Activated effector memory CD4-positive, alpha-beta T cell treated with anti-CD3 and anti-CD28 coated beads, Interleukin-2, amount 50 U/mL, for 16 hours (primary cell): ENCODE measurements at regions not wholly inside any gene's neighbourhood (a gene's known extent, or its start where the extent isn't known, plus 50 kb on each side); places are given as distances from the start of the nearest gene placed in this dataset.
"Not testable (repeated sequence)": the region's sequence is repeated elsewhere in the genome, so short reads cannot be mapped to it uniquely, and the experiment has no call there.

Experiments used
- DNase-seq: peaks from one replicate; pipeline ENCODE4 v3.0.0-alpha.2; 2020

GRCh38 chr7:132029369-132030085 is 473.1 kb upstream of the PODXL start:
- no peak for DNase-seq

DNA sequence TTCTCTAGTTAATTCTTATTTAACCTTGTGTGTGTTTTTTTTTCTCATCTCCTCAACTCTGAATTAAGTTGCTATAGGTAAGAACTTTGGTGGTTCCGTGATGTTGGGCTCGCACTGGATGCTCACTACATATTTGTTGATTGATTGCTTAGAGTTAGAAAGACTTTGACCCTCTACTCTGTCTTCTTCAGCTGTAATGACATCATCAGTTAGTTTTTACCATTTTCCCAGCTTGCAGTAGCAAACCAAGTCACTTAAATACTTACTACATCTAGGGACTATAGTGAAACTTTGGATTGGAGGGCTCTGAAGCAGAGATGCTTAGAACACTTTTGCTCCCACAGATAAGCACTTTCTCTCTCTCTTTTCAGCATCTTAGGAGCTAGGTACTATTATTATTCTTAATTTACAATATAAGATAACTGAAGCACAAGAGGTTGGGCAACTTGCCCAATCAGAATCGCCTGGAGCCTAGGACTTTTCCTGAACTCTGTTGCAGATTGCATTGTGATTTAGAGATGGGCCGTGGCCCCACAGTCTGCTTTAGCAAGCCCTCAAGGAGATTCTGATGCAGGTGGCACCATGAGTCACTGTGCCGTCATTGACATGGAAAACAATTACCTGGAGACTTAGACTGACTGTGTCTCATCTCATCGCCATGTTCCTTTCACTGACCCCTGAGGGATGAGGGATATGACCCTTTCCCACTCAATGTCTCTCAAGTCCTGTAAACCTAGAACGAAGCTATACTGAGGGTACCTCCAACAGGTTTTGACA is 471.9 kb upstream of the PODXL start:
- no peak for DNase-seq

- DNase-seq, result no peak
These were observed 467.9 kb upstream of the PODXL start for GRCh38 chr7:132024290-132024689.

DNA sequence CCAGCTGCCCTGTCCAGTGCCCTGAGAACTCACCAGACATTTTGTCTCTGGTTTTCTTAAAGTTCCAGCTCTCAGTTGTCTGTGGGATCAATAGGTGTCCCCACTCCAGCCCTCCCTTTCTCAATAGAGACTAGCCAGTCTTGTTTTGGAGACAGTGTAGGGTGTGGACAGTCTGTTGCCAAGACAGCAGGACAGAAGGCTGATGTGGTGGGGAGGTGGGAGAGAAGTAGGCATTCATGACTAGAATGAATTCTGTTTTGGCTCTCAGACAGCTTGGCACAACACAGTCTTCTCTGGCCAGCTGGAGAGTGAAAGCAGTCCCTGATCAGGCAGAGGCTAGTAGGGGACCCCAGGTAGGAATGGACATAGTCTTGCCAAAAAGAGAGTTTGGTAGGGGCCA is 467.0 kb upstream of the PODXL start:
- no peak for DNase-seq

DNA sequence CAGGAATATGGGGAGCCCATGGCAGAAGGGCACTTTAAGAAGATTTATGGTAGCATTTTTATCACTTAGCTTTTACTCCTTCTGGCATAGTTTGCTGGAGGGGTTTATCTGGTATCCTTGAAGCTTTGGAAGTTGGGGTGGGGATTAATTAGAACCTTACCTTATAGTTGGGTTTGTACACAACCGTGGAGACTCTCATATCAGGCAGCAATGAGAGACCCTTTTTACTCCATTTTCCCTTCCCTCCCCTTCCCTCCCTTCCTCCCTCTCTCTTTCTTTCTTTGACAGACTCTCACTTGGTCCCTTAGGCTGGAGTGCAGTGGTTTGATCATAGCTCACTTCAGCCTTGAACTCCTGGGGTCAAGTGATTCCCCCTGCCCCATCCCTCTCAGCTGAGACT is 465.8 kb upstream of the PODXL start:
- DNase-seq, result no peak

GRCh38 chr7:132019703-132020102 is 463.3 kb upstream of the PODXL start:
- no peak for DNase-seq

GRCh38 chr7:132009778-132010177 is 453.4 kb upstream of the PODXL start:
- DNase-seq, result no peak

DNA sequence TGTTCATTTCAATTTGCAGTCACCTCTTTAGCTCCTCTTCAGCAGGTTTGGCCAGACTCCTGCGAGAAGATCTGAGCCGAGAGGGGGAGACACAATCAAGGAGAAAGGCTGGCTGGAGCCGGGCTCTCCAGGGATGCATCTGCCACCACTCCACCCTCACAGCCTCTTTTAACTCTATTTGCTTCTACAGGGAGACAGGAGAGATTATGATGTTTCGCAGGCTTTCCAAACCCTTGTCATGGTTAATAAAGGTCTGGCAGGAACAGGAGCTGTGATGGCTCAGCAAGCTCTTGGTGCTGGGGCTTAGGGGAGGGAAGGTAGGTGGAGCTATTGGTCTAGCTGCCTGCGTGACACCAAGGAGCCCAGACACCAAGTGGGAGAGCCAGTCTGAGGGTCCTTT is 448.1 kb upstream of the PODXL start:
- no peak for DNase-seq

DNA sequence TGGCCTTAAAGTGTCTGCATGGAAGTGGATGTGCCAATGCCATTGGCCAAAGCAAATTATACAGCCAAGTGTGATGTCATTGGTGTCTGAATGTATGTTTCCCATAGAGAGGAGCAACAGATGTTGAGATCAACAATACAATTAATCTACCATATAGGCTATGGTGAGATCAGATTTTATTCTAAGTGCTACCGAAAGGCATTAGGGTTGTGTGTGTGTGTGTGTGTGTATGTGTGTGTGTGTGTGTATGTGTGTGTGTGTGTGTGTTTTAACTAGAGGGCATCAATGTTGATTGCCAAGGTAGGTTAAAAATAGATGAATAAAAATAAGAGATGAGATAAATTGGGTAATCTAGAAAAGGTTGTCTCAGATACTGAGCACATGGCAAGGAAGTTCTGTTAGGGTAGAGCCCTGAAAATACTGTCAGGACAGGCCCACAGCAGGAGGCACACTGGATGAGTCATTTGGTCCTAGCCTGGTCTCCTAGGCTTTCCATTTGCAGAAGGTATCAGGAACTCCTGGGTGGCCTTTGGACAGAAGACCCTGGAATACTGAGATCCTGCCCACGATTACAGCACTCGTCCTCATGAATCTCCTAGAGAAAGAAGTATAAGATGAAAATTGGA is 446.0 kb upstream of the PODXL start:
- DNase-seq, result no peak

- no peak for DNase-seq
These were observed 444.7 kb upstream of the PODXL start for GRCh38 chr7:132001146-132001545.

DNA sequence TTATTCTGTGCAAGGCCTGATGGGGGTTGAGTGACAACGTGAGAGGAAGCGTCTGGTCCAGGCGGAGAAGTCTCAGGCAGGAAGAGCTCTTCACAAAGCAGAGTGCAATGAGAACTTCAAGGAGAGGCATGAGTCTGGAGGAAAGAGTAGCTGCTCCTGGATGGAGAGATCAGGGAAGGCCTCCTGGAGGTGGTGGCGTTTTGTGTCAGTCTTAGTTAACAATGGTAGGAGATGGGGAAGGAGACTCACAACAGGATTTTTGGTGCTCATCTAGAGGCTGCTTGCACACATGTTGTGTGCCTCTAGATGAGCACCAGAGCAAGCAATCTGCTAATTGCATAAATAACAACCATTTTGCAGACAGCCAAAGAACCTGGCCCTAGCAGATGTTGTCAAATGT is 442.8 kb upstream of the PODXL start:
- no peak for DNase-seq

GRCh38 chr7:131995324-131995723 is 438.9 kb upstream of the PODXL start:
- DNase-seq, result no peak

- not testable (repeated sequence) for DNase-seq
These were observed 424.6 kb upstream of the PODXL start for GRCh38 chr7:131981069-131981468.

- DNase-seq, result not testable (repeated sequence)
These were observed 421.7 kb upstream of the PODXL start for GRCh38 chr7:131978118-131978517.

DNA sequence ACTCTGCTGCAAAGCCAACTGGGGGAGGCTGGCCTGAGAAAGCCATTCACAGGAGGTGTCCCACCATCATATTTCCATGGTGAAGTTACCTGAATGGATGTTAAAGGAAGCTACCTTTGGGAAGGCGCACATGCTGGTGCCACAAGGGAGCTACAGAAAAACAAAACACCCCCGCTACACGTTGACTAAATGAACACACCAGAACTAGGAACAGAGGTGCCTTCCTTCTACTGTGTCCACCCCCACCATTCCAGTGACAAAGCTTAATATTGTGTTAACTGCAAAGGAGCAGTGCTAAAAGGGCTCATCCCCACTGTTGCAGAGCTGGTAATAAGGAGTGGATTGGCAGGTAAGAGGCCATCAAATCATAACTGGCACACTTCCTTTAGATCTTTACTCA is 420.0 kb upstream of the PODXL start:
- DNase-seq, result no peak

DNA sequence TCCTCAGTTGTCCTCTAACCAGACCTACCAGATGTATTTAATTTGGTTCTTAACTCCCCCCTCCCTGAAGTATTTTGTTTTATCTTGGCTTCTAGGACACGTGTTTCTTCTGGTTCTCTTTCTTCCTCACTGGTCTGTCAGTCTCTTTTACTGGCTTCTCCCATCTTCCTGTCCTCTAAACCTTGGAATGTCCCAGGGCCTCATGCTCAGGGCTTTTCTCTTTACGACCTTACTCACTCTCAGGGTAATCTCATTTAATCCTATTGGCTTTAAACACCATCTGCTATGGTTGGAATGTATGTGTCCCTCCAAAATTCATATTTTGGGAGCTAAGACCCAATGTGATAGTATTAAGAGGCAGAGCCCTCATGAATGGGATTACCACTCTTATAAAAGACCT is 418.2 kb upstream of the PODXL start:
- no peak for DNase-seq

GRCh38 chr7:131972251-131972650 is 415.8 kb upstream of the PODXL start:
- no peak for DNase-seq

DNA sequence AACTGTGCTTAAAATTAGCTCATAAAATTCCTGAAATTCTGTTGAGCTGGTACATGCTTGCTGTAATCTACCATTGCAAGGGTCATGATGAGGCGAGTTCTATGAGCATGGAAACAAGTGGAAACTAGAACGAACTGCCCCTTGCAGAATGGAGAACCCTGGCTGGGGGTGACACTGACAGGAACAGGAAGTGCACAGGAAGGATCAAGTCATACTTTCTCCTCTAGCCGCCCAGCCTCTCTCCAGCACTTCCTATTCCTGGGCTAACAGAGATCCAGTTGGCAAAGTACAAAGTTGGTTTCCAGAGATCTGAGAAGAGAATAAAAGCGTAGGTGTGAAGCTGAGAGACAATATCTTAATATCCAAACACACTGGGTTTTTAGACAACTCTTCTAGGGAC is 414.2 kb upstream of the PODXL start:
- no peak for DNase-seq

GRCh38 chr7:131969560-131969959 is 413.1 kb upstream of the PODXL start:
- no peak for DNase-seq

DNA sequence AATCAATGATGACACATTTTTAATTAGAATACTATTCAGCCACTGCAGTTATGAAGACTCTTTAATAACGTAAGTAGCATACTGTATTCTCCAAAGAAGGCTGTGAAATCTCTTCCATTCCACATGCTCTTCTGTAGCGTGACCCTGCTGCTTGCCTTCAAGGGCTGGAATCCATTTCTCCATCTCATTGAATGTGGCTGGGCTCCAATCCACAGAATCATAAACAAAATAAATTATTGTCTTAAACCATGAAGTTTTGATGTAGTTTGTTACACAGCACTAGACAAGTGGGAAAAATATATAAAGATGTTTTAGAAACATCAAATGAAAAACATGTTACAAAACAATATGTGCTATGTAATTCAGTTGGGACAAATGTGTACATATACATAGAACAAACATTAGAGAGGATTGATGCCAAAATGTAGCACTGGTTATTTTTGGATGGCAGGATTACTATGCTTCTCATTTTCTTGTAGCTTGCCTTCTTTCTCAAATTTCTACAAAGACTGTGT is 410.8 kb upstream of the PODXL start:
- no peak for DNase-seq

- no peak for DNase-seq
These were observed 407.8 kb upstream of the PODXL start for GRCh38 chr7:131964203-131964602.

- no peak for DNase-seq
These were observed 404.7 kb upstream of the PODXL start for GRCh38 chr7:131961054-131961680.

- DNase-seq, result no peak
These were observed 402.8 kb upstream of the PODXL start for GRCh38 chr7:131959106-131959812.
